Glutamatergic neuron (in vitro differentiated cells): ENCODE measurements at regions not wholly inside any gene's neighbourhood (a gene's known extent, or its start where the extent isn't known, plus 50 kb on each side); places are given as distances from the start of the nearest gene placed in this dataset.

Experiments used
- DNase-seq: peaks from one replicate; pipeline ENCODE4 v3.0.0; 2022
- H3K27ac Mint-ChIP-seq: one replicate; pipeline ENCODE4 v1.8.0; 2020; ENCODE audit warnings: mild to moderate bottlenecking, mixed read lengths, inconsistent platforms; ENCODE audit not compliant: unreplicated experiment
- H3K27me3 Mint-ChIP-seq: one replicate; pipeline ENCODE4 v1.8.0; 2020; ENCODE audit warnings: mild to moderate bottlenecking, moderate library complexity, mixed read lengths, inconsistent platforms; ENCODE audit not compliant: unreplicated experiment
- H3K36me3 Mint-ChIP-seq: one replicate; pipeline ENCODE4 v1.8.0; 2020; ENCODE audit warnings: mild to moderate bottlenecking, mixed read lengths, inconsistent platforms; ENCODE audit not compliant: unreplicated experiment
- H3K4me1 Mint-ChIP-seq: one replicate; pipeline ENCODE4 v1.8.0; 2020; ENCODE audit warnings: mild to moderate bottlenecking, low read depth, mixed read lengths, inconsistent platforms; ENCODE audit not compliant: unreplicated experiment
- H3K4me3 Mint-ChIP-seq: one replicate; pipeline ENCODE4 v1.8.0; 2020; ENCODE audit warnings: mild to moderate bottlenecking, mixed read lengths, inconsistent platforms; ENCODE audit not compliant: unreplicated experiment
- H3K9me3 Mint-ChIP-seq: one replicate; pipeline ENCODE4 v1.8.0; 2020; ENCODE audit warnings: mild to moderate bottlenecking, moderate library complexity, mixed read lengths, inconsistent platforms; ENCODE audit not compliant: unreplicated experiment
- TF ChIP-seq, protein P1 (sequence below): fragments of 200-600 bp; sonication (generic); IDR thresholded peaks from one replicate; pipeline ENCODE4 v1.5.0; 2021; ENCODE audit not compliant: partially characterized antibody, unreplicated experiment

DNA sequence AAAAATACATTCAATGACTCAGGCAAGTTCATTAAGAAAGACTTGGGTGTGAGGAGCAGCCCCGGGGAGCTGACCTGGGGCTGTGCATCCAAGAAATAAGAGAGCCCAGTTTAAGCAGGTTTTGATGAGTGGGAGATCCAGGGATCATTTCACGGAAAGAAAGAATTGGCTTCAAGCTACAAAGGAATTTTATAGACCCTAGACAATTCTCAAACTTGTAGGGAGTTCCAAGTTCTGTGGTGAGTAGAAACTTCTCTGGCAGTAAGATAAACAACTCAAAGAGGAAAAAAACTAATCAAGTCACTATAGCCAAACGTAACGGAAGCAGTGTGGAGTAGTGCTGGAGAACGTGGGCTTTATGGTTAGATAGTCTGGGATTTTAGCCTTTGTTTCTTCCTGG is 175.7 kb upstream of the DDHD1 start:
- no peak for DNase-seq
- Mint-ChIP-seq H3K27me3 (no peaks in the 10 kb centered on the region), H3K27ac (no peak overlapping the region), H3K36me3 (no peaks in the 10 kb centered on the region), H3K9me3 (no peaks in the 10 kb centered on the region), H3K4me3 (no peak overlapping the region), H3K4me1 (no peaks in the 10 kb centered on the region)
- TF ChIP-seq, protein P1, sequence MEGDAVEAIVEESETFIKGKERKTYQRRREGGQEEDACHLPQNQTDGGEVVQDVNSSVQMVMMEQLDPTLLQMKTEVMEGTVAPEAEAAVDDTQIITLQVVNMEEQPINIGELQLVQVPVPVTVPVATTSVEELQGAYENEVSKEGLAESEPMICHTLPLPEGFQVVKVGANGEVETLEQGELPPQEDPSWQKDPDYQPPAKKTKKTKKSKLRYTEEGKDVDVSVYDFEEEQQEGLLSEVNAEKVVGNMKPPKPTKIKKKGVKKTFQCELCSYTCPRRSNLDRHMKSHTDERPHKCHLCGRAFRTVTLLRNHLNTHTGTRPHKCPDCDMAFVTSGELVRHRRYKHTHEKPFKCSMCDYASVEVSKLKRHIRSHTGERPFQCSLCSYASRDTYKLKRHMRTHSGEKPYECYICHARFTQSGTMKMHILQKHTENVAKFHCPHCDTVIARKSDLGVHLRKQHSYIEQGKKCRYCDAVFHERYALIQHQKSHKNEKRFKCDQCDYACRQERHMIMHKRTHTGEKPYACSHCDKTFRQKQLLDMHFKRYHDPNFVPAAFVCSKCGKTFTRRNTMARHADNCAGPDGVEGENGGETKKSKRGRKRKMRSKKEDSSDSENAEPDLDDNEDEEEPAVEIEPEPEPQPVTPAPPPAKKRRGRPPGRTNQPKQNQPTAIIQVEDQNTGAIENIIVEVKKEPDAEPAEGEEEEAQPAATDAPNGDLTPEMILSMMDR, result no peak

GRCh38 chr14:53327716-53328115 is 174.6 kb upstream of the DDHD1 start:
- no peak for DNase-seq
- Mint-ChIP-seq H3K27me3 (no peaks in the 10 kb centered on the region), H3K4me3 (no peak overlapping the region), H3K4me1 (no peaks in the 10 kb centered on the region), H3K36me3 (no peaks in the 10 kb centered on the region), H3K27ac (no peak overlapping the region), H3K9me3 (no peaks in the 10 kb centered on the region)
- TF ChIP-seq, protein P1, result no peak

GRCh38 chr14:53325176-53325806 is 172.2 kb upstream of the DDHD1 start:
- Mint-ChIP-seq H3K27me3 (no peaks in the 10 kb centered on the region), H3K4me3 (no peak overlapping the region), H3K9me3 (no peaks in the 10 kb centered on the region), H3K4me1 (no peaks in the 10 kb centered on the region), H3K36me3 (no peaks in the 10 kb centered on the region), H3K27ac (no peak overlapping the region)
- no peak for DNase-seq
- TF ChIP-seq, protein P1, result no peak

DNA sequence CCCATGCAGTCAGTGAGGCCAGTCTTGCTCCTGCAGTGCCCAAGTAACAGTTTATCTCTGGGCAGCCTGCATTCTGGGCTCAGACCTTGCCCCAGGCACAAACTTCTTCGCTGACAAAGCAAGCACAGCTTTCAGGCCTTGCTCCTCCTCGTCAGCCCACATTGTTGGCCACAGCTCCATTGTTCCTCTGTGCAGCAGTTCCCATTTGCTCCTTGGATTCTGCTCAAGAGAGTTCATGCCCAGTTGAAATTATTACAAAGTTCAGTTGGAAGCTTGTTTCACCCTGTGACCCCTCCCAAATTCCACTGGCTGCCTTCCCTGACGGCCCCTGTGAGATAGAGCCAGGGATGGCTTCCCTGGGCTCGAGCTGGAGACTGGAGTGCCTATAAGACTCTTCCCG is 163.4 kb upstream of the DDHD1 start:
- Mint-ChIP-seq H3K27me3 (no peaks in the 10 kb centered on the region), H3K9me3 (no peaks in the 10 kb centered on the region), H3K27ac (no peak overlapping the region), H3K36me3 (peaks cover 8% of the 10 kb centered on the region), H3K4me1 (no peaks in the 10 kb centered on the region), H3K4me3 (no peak overlapping the region)
- no peak for DNase-seq
- TF ChIP-seq, protein P1, result no peak

GRCh38 chr14:53310412-53310811 is 157.3 kb upstream of the DDHD1 start:
- H3K27me3 Mint-ChIP-seq, result no peaks in the 10 kb centered on the region
- H3K4me1 Mint-ChIP-seq, result peaks cover 1% of the 10 kb centered on the region
- H3K4me3 Mint-ChIP-seq, result no peak overlapping the region
- H3K9me3 Mint-ChIP-seq, result no peaks in the 10 kb centered on the region
- H3K27ac Mint-ChIP-seq, result no peak overlapping the region
- peaks cover 11% of the 10 kb centered on the region for H3K36me3 Mint-ChIP-seq
- no peak for DNase-seq
- TF ChIP-seq, protein P1, result no peak
